Embryonic facial prominence (tissue), 1 donor: ENCODE measurements at regions not wholly inside any gene's neighbourhood (a gene's known extent, or its start where the extent isn't known, plus 50 kb on each side); places are given as distances from the start of the nearest gene placed in this dataset.
"Not testable (repeated sequence)": the region's sequence is repeated elsewhere in the genome, so short reads cannot be mapped to it uniquely, and the experiment has no call there.

Experiments
- DNase-seq: peaks from one replicate; pipeline ENCODE4 v3.0.0-alpha.2; 2016; ENCODE audit errors: extremely low spot score

DNA sequence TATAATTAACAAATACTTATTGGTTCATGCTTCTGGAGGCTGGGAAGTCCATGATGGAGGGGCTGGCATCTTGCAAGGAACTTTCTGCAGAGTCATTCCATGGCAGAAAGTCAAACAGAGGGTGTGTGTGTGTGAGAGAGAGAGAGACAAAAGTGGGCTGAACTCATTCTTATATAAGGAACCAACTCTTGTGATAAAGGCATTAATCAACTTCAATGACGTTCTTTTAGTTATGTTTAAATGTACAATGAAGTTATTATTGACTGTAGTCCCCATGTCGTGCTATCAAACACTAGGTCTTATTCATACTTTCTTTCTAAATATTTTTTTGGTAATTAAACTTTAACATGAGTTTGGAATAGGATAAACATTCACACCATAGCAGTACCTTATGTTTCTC, 1408.8 kb downstream of the STIM2 start:
- DNase-seq = no peak

DNA sequence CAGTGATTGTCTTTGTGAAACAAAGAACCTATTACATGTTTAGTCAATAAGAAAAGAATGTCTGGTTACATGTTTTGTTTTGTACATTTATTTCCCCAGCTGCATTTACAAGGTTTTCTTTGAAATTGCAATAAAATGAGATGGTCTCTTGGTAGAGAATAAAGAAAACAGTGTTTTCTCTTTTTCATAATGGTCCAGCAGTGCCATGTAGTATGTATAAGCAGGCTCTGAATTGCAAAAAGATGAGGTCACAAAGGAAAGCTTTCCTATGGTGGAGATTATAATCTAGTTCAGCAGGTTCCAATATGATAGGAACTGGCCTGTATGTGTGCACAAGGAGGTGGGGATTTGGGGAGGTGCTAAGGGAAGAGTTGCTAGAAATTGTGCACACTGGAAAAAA, 1417.3 kb downstream of the STIM2 start:
- no peak for DNase-seq

DNA sequence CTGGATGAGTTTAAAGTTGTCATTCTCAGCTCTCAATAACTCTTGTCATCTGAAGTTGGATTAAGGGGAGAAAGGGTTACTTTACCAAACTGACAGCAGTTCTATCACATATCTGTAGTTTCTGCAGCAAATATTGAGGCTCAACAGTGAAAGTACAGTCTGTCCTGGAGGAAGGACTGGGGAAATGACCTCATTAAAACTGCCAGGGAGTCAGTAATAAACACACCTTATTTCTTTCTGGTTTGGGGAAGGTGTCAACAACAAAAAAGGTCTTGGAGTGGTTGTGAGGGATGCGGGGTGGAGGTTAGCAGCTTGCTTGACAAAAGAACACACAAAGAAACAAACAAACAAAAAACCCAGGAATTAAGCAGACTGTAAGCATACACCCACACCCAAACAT, 1418.0 kb downstream of the STIM2 start:
- no peak for DNase-seq

GRCh38 chr4:28279249-28279648, 1418.6 kb downstream of the STIM2 start:
- no peak for DNase-seq

GRCh38 chr4:28286266-28286665, 1425.6 kb downstream of the STIM2 start:
- DNase-seq = not testable (repeated sequence)

DNA sequence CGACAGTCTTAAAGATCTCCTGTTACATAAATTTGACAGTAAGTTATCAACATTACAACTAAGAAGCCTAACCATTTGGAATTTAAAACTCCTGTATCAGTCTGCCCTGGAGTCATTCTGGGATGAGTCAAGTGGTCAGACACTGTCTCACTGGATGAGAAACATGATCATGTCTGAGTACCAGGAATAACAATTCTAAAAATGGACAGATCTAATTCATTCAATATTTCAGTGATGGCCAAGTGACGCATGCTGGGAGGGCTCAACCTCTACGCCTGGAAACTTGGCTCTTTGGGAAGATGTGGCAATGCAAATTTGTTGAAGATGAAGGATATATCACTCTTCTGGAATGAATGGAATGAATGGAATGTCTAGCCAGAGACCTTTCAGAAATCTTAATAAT, 1427.2 kb downstream of the STIM2 start:
- DNase-seq = peak; percentile 47

- no peak for DNase-seq
Observed at GRCh38 chr4:28296239-28296638, 1435.6 kb downstream of the STIM2 start.

DNA sequence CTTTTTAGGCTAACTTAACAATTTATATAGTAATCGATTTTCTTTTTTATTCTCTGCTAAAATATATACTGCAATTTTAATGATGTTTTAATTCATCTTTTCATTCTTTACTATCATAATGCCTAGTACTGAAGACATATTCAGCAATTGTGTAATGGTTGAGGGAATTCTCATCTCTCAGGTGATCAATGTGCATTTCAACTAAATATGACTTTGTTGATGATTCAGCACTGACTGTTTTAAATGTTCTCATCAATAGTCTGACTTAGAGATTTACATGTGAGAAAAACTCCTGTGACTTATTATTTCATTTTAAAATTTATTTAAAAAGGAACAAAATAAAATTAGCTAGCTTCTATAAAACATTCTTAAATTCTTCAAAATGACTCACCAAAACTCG, 1450.3 kb downstream of the STIM2 start:
- no peak for DNase-seq

- not testable (repeated sequence) for DNase-seq
Observed at GRCh38 chr4:28312497-28312896, 1451.9 kb downstream of the STIM2 start.

GRCh38 chr4:28313729-28314713, 1453.4 kb downstream of the STIM2 start:
- no peak for DNase-seq

GRCh38 chr4:28317221-28317620, 1456.6 kb downstream of the STIM2 start:
- no peak for DNase-seq

- no peak for DNase-seq
Observed at GRCh38 chr4:28334249-28334648, 1473.6 kb downstream of the STIM2 start.

- DNase-seq = no peak
Observed at GRCh38 chr4:28341784-28342183, 1481.1 kb downstream of the STIM2 start.

- DNase-seq = no peak
Observed at GRCh38 chr4:28350485-28350884, 1489.8 kb downstream of the STIM2 start.

DNA sequence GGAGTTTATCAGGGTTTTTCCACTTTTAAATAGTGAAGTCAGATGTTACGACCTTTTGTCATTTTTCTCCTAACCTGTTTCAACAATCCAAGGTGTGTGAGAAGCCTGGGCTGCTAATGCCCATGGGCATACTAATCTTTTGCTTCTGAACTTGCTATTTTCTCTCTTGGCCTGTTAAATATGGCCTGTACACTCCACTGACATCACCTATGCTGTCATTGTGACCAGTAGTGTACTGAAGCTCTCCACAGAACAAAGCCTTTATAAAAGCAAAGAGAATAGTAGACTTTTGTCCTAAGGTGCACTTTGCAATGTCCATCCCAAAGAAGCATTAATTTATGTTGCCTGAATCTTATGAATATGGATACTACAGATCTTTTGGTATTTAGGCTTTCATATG, 1490.5 kb downstream of the STIM2 start:
- no peak for DNase-seq

- no peak for DNase-seq
Observed at GRCh38 chr4:28351826-28352225, 1491.2 kb downstream of the STIM2 start.

DNA sequence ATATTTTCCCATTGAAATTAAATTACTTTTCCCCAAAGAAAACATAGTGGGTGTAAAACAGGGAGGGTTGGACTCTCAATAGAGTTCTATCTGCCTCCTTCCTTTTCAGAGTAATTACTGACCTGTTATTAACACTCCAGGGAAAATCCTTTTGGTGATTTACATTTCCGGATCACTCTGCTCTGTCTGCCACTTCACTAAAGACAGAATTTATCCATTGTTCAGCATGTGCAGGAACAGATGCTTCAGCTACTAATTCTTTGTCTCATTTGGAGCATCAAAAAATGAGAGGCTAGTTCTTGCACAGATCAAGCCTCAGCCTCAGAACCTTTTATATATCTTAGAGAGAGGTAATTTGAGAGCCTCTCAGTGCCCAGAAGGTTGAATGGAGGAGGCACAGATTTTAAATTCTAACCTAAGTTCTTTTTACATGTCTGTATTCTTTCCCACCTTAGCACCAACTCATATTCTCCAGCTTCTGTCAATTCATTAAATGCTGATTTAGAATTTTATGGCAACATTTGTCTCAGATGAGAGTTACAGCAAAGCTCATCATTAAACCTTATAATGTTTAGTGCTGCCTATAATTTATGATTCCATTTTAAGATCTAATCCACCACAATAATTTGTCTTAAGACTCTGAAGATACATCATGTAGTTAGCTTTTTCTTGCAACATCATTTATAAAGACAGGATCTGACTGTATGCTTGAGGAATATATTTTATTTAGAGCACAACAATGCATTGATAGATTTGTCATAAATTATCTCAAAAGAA, 1494.4 kb downstream of the STIM2 start:
- DNase-seq = no peak

GRCh38 chr4:28357990-28358389, 1497.3 kb downstream of the STIM2 start:
- no peak for DNase-seq

DNA sequence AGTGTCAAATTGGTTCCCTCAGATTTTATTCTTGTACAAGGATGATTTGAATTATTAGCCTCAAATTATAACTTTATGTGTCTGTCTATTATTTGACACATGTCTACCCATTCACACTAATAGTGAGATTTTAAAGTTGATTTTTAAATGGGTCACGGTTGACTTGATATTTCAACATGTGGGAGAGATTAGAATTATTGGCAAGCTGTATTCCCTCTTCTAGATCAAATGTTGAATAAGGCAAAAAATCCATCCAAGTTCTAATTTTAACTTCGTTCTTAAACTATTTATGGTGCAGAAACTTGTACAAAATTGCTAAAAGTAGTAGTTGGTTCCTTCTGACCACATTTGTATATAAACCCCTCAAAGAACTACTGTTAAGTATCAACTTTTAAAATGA, 1498.0 kb downstream of the STIM2 start:
- DNase-seq = no peak

- no peak for DNase-seq
Observed at GRCh38 chr4:28360681-28361080, 1500.0 kb downstream of the STIM2 start.

DNA sequence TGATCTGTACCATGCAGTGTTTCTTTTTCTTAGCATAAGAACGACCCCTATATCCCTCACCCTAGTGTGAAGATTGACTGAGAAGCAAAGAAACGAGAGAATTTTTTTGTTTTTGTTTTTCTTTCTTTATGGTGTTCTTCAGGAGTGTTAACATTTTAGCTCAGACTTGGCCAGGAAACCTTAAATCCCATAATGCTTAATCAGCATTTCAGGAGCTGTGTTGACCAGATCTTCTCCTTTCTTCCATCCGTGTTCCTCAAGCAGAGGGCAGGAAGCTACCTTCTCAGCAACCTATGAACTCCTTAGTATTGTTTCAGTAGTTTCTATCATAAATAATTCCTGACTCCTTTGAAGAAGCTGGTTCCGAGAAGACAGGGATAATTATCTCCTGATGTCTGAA, 1501.5 kb downstream of the STIM2 start:
- no peak for DNase-seq

DNA sequence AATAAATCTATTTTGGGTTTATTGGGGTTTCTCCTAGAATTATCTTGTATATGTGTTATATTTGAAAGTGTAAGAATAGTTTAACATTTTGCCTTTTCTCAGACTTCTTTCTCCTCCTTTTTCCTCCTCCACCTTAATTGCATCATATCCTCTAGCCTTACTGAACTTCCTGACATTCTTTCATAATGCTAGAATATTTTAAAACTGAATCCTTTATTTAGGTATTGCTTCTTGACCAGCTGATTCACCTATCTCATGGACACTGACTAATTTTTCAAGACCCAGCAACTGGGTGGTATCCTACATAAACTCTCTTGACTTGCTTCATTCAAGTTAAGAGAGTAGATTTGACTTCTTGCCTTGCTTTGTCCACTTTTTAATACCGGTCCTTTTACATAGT, 1508.9 kb downstream of the STIM2 start:
- no peak for DNase-seq

GRCh38 chr4:28373191-28373590, 1512.5 kb downstream of the STIM2 start:
- no peak for DNase-seq
